Erythroblast (primary cell): ENCODE measurements at regions not wholly inside any gene's neighbourhood (a gene's known extent, or its start where the extent isn't known, plus 50 kb on each side); places are given as distances from the start of the nearest gene placed in this dataset.

Source experiments
- GATA1 ChIP-seq: IDR thresholded peaks from 2 replicates; pipeline ENCODE4 v1.6.1; 2011; ENCODE audit warnings: low read depth, mild to moderate bottlenecking, control low read depth, low read length, moderate library complexity
- POLR2A ChIP-seq: IDR thresholded peaks from 2 replicates; pipeline ENCODE4 v1.6.1; 2011; ENCODE audit warnings: mild to moderate bottlenecking, low read length

- TF ChIP-seq POLR2A (no peak), GATA1 (no peak)
Measured at GRCh38 chr15:89003865-89004725, 84.2 kb upstream of the ABHD2 start.
